BE2C (cell line): ENCODE measurements at regions not wholly inside any gene's neighbourhood (a gene's known extent, or its start where the extent isn't known, plus 50 kb on each side); places are given as distances from the start of the nearest gene placed in this dataset.

Source experiments
- DNase-seq: peaks from one replicate; pipeline ENCODE4 v3.0.0-alpha.2; 2020
- H3K27me3 ChIP-seq: fragments of 250-450 bp; sonication (Bioruptor Pico); 2 replicates; pipeline ENCODE4 v1.5.1; 2020; ENCODE audit warnings: mild to moderate bottlenecking
- H3K36me3 ChIP-seq: fragments of 250-450 bp; sonication (Bioruptor Pico); 2 replicates; pipeline ENCODE4 v1.5.1; 2020; ENCODE audit warnings: mild to moderate bottlenecking
- H3K4me1 ChIP-seq: fragments of 250-450 bp; sonication (Bioruptor Pico); 2 replicates; pipeline ENCODE4 v1.5.1; 2020
- H3K4me3 ChIP-seq: 2 replicates; pipeline ENCODE4 v1.5.1; 2011; ENCODE audit warnings: low read depth, low read length
- H3K9me3 ChIP-seq: fragments of 250-450 bp; sonication (Bioruptor Pico); 2 replicates; pipeline ENCODE4 v1.5.1; 2020
- CTCF ChIP-seq: IDR thresholded peaks from 2 replicates; pipeline ENCODE4 v1.5.1; 2012; ENCODE audit warnings: mild to moderate bottlenecking, low read depth, low read length

DNA sequence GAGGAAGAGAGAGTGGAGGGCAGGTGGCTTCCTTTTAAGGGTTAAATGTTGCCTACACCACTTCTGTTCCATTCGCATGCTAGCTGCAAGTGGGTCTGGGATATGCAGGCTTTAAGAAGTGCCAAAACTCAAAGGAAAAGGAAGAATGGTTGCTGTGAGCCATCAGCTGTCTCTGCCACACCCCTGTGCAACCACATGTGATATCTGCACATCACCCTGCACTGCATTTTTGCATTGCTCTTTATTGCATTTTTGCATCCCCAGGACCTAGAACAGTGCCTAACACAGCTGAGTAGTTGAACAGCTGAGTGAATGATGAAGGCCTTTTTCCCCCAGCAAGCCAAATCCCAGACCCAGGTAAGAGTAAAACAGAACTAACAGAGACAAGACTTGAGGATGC is 136.1 kb downstream of the ZIC5 start:
- no peaks in the 10 kb centered on the region for H3K4me1 ChIP-seq
- no peak overlapping the region for H3K4me3 ChIP-seq
- no peak for TF ChIP-seq CTCF

GRCh38 chr13:99834246-99834645 is 137.3 kb downstream of the ZIC5 start:
- no peaks in the 10 kb centered on the region for H3K9me3 ChIP-seq
- no peaks in the 10 kb centered on the region for H3K4me1 ChIP-seq
- H3K27me3 ChIP-seq, result no peaks in the 10 kb centered on the region; the same call in 1 of the 2 replicates
- no peak for TF ChIP-seq CTCF
- H3K4me3 ChIP-seq, result no peak overlapping the region
- DNase-seq, result no peak
- H3K36me3 ChIP-seq, result no peaks in the 10 kb centered on the region

More for the DNA sequence above, 136.1 kb downstream of the ZIC5 start:
- H3K36me3 ChIP-seq, result no peaks in the 10 kb centered on the region
- no peaks in the 10 kb centered on the region; the same call in 1 of the 2 replicates for H3K27me3 ChIP-seq
- no peaks in the 10 kb centered on the region for H3K9me3 ChIP-seq
- DNase-seq, result no peak

DNA sequence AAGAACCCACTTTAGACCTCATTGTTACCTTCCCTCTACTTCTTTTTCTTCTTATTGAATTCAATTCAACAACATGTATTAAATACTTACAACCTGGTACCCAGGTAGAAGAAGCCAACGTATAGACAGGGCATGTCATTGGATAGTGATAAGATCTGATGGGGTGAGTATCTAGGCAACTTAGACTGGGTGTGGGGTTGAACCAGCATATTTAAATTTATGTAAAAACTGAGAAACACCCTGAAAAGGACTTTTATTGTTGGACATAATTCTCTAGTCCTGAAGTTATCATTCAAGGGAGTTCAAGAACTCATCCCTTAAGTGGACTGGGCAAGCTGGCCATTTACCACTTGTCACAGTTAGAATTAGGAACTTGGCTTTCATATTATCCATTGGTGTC is 139.2 kb downstream of the ZIC5 start:
- no peaks in the 10 kb centered on the region; the same call in 1 of the 2 replicates for H3K27me3 ChIP-seq
- TF ChIP-seq CTCF, result no peak
- no peak for DNase-seq

GRCh38 chr13:99830931-99831330 is 140.6 kb downstream of the ZIC5 start:
- H3K27me3 ChIP-seq, result no peaks in the 10 kb centered on the region; the same call in 1 of the 2 replicates
- DNase-seq, result no peak
- no peaks in the 10 kb centered on the region for H3K9me3 ChIP-seq
- no peak overlapping the region for H3K4me3 ChIP-seq
- no peaks in the 10 kb centered on the region for H3K36me3 ChIP-seq
- no peak for TF ChIP-seq CTCF
- no peaks in the 10 kb centered on the region for H3K4me1 ChIP-seq

More for the DNA sequence above, 139.2 kb downstream of the ZIC5 start:
- H3K36me3 ChIP-seq, result no peaks in the 10 kb centered on the region
- H3K9me3 ChIP-seq, result no peaks in the 10 kb centered on the region
- H3K4me1 ChIP-seq, result no peaks in the 10 kb centered on the region
- no peak overlapping the region for H3K4me3 ChIP-seq

- Histone ChIP-seq H3K4me3 (no peak overlapping the region), H3K36me3 (no peaks in the 10 kb centered on the region), H3K9me3 (no peaks in the 10 kb centered on the region), H3K27me3 (no peaks in the 10 kb centered on the region; the same call in 1 of the 2 replicates), H3K4me1 (no peaks in the 10 kb centered on the region)
- DNase-seq, result no peak
- TF ChIP-seq CTCF, result no peak
Observed at GRCh38 chr13:99829593-99830239, 141.9 kb downstream of the ZIC5 start.

- Histone ChIP-seq H3K4me1 (no peaks in the 10 kb centered on the region), H3K27me3 (no peaks in the 10 kb centered on the region; the same call in 1 of the 2 replicates), H3K4me3 (no peak overlapping the region), H3K9me3 (no peaks in the 10 kb centered on the region), H3K36me3 (no peaks in the 10 kb centered on the region)
- TF ChIP-seq CTCF, result no peak
- DNase-seq, result no peak
Observed at GRCh38 chr13:99829161-99829560, 142.4 kb downstream of the ZIC5 start.
